ENCODE measurements at regions not wholly inside any gene's neighbourhood (a gene's known extent, or its start where the extent isn't known, plus 50 kb on each side); places are given as distances from the start of the nearest gene placed in this dataset.

- DNase-seq (ENCODE audit: low read depth in 1 of 2, low spot score in 2 of 2): no peak
- CTCF ChIA-PET (ENCODE audit: partially characterized antibody): no interaction called here
- H3K36me3 ChIP-seq (ENCODE audit: control insufficient read depth in 2 of 4, insufficient read depth in 4 of 4, low read length in 3 of 4): no peaks in the 10 kb centered on the region
- no peak overlapping the region for H3K56ac ChIP-seq (replicated peaks; ENCODE audit: insufficient read length, low read depth, low read length)
- WGBS, 2 experiments (ENCODE audit: extremely low coverage in 1 of 2, insufficient coverage in 1 of 2, insufficient read length in 1 of 2, insufficient replicate concordance in 2 of 2, low coverage in 1 of 2, low lambda C conversion rate in 2 of 2, missing lambda C conversion rate in 1 of 2): 90% methylated on average over 5 of the region's 5 CpGs; no CpG with 5 or more reads in 1 of the 2 experiments
- H3K14ac ChIP-seq (ENCODE audit: insufficient read length): no peak overlapping the region
- no peak overlapping the region for H3K18ac ChIP-seq (ENCODE audit: extremely low read depth, low read length)
- H3K4me3 ChIP-seq (ENCODE audit: extremely low read depth in 1 of 4, insufficient read depth in 2 of 4, low read depth in 3 of 4, low read length in 4 of 4): no peak overlapping the region
- no peak overlapping the region for H2BK120ac ChIP-seq (replicated peaks; ENCODE audit: low read depth, low read length)
- H2AFZ ChIP-seq (ENCODE audit: low read length): no peak overlapping the region
- no peaks in the 10 kb centered on the region for H3K4me1 ChIP-seq (replicated peaks in 1 of 4; ENCODE audit: control insufficient read depth in 3 of 4, insufficient read depth in 4 of 4, low read length in 3 of 4)
- no peak overlapping the region for H3K9ac ChIP-seq (replicated peaks in 1 of 4; ENCODE audit: extremely low read depth in 1 of 4, low read depth in 3 of 4, low read length in 3 of 4)
- H3K23ac ChIP-seq (ENCODE audit: insufficient read length): no peak overlapping the region
- no peaks in the 10 kb centered on the region for H3K79me2 ChIP-seq (ENCODE audit: control insufficient read depth in 1 of 2, insufficient read depth in 2 of 2, low read length in 2 of 2)
- H3K27me3 ChIP-seq (replicated peaks in 1 of 4; ENCODE audit: control insufficient read depth in 3 of 4, extremely low read depth in 1 of 4, insufficient read depth in 3 of 4, low read length in 3 of 4): no peaks in the 10 kb centered on the region
- FAIRE-seq: no peak
- no peak overlapping the region for H3K27ac ChIP-seq (ENCODE audit: low read depth, low read length)
- POLR2A ChIA-PET (ENCODE audit: partially characterized antibody): no interaction called here
- no peaks in the 10 kb centered on the region for H3K9me3 ChIP-seq (ENCODE audit: insufficient read depth in 2 of 2, low read depth in 1 of 2, low read length in 1 of 2)
- H2BK20ac ChIP-seq (ENCODE audit: low read length): no peak overlapping the region
- no peak overlapping the region for H2BK15ac ChIP-seq (ENCODE audit: low read length)
- no peak overlapping the region for H4K8ac ChIP-seq (ENCODE audit: extremely low read depth, insufficient read depth, low read length)
- H3K4ac ChIP-seq (replicated peaks; ENCODE audit: insufficient read length, low read depth, low read length): no peak overlapping the region
- no peak overlapping the region for H2BK12ac ChIP-seq (ENCODE audit: low read depth, low read length)
- H2AK5ac ChIP-seq (ENCODE audit: low read depth, low read length): no peak overlapping the region
- no peak overlapping the region for H4K5ac ChIP-seq (ENCODE audit: insufficient read length, low read depth, low read length)
- no peak overlapping the region for H2BK5ac ChIP-seq (ENCODE audit: low read depth, low read length)
- H4K91ac ChIP-seq (replicated peaks; ENCODE audit: insufficient read length, low read length): no peak overlapping the region
- H3K4me2 ChIP-seq (ENCODE audit: insufficient read depth in 1 of 2, low read depth in 2 of 2, low read length in 2 of 2): no peak overlapping the region
- H3K23me2 ChIP-seq (ENCODE audit: low read depth, low read length): no peaks in the 10 kb centered on the region
- no peaks in the 10 kb centered on the region for H3K79me1 ChIP-seq (ENCODE audit: low read depth, low read length)
- H4K20me1 ChIP-seq (replicated peaks in 1 of 2; ENCODE audit: control insufficient read depth in 1 of 2, insufficient read depth in 2 of 2, low read length in 2 of 2): no peaks in the 10 kb centered on the region
- TF ChIP-seq, protein P1, sequence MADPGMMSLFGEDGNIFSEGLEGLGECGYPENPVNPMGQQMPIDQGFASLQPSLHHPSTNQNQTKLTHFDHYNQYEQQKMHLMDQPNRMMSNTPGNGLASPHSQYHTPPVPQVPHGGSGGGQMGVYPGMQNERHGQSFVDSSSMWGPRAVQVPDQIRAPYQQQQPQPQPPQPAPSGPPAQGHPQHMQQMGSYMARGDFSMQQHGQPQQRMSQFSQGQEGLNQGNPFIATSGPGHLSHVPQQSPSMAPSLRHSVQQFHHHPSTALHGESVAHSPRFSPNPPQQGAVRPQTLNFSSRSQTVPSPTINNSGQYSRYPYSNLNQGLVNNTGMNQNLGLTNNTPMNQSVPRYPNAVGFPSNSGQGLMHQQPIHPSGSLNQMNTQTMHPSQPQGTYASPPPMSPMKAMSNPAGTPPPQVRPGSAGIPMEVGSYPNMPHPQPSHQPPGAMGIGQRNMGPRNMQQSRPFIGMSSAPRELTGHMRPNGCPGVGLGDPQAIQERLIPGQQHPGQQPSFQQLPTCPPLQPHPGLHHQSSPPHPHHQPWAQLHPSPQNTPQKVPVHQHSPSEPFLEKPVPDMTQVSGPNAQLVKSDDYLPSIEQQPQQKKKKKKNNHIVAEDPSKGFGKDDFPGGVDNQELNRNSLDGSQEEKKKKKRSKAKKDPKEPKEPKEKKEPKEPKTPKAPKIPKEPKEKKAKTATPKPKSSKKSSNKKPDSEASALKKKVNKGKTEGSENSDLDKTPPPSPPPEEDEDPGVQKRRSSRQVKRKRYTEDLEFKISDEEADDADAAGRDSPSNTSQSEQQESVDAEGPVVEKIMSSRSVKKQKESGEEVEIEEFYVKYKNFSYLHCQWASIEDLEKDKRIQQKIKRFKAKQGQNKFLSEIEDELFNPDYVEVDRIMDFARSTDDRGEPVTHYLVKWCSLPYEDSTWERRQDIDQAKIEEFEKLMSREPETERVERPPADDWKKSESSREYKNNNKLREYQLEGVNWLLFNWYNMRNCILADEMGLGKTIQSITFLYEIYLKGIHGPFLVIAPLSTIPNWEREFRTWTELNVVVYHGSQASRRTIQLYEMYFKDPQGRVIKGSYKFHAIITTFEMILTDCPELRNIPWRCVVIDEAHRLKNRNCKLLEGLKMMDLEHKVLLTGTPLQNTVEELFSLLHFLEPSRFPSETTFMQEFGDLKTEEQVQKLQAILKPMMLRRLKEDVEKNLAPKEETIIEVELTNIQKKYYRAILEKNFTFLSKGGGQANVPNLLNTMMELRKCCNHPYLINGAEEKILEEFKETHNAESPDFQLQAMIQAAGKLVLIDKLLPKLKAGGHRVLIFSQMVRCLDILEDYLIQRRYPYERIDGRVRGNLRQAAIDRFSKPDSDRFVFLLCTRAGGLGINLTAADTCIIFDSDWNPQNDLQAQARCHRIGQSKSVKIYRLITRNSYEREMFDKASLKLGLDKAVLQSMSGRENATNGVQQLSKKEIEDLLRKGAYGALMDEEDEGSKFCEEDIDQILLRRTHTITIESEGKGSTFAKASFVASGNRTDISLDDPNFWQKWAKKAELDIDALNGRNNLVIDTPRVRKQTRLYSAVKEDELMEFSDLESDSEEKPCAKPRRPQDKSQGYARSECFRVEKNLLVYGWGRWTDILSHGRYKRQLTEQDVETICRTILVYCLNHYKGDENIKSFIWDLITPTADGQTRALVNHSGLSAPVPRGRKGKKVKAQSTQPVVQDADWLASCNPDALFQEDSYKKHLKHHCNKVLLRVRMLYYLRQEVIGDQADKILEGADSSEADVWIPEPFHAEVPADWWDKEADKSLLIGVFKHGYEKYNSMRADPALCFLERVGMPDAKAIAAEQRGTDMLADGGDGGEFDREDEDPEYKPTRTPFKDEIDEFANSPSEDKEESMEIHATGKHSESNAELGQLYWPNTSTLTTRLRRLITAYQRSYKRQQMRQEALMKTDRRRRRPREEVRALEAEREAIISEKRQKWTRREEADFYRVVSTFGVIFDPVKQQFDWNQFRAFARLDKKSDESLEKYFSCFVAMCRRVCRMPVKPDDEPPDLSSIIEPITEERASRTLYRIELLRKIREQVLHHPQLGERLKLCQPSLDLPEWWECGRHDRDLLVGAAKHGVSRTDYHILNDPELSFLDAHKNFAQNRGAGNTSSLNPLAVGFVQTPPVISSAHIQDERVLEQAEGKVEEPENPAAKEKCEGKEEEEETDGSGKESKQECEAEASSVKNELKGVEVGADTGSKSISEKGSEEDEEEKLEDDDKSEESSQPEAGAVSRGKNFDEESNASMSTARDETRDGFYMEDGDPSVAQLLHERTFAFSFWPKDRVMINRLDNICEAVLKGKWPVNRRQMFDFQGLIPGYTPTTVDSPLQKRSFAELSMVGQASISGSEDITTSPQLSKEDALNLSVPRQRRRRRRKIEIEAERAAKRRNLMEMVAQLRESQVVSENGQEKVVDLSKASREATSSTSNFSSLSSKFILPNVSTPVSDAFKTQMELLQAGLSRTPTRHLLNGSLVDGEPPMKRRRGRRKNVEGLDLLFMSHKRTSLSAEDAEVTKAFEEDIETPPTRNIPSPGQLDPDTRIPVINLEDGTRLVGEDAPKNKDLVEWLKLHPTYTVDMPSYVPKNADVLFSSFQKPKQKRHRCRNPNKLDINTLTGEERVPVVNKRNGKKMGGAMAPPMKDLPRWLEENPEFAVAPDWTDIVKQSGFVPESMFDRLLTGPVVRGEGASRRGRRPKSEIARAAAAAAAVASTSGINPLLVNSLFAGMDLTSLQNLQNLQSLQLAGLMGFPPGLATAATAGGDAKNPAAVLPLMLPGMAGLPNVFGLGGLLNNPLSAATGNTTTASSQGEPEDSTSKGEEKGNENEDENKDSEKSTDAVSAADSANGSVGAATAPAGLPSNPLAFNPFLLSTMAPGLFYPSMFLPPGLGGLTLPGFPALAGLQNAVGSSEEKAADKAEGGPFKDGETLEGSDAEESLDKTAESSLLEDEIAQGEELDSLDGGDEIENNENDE (IDR thresholded peaks at IDR 0.05; ENCODE audit: insufficient replicate concordance, low read length): no peak
These were observed 128.9 kb downstream of the HS3ST1 start for GRCh38 chr4:11299836-11300235.

Measured in H1 (cell line).